LHCN-M2 (cell line): ENCODE measurements at regions not wholly inside any gene's neighbourhood (a gene's known extent, or its start where the extent isn't known, plus 50 kb on each side); places are given as distances from the start of the nearest gene placed in this dataset.
A peak's percentile ranks its signal among the peaks of the same experiment; 100 is the strongest.
"Not testable (repeated sequence)": the region's sequence is repeated elsewhere in the genome, so short reads cannot be mapped to it uniquely, and the experiment has no call there.

Experiments
- DNase-seq: peaks from one replicate; pipeline ENCODE4 v3.0.0-alpha.2; 2012; ENCODE audit warnings: low read depth

DNA sequence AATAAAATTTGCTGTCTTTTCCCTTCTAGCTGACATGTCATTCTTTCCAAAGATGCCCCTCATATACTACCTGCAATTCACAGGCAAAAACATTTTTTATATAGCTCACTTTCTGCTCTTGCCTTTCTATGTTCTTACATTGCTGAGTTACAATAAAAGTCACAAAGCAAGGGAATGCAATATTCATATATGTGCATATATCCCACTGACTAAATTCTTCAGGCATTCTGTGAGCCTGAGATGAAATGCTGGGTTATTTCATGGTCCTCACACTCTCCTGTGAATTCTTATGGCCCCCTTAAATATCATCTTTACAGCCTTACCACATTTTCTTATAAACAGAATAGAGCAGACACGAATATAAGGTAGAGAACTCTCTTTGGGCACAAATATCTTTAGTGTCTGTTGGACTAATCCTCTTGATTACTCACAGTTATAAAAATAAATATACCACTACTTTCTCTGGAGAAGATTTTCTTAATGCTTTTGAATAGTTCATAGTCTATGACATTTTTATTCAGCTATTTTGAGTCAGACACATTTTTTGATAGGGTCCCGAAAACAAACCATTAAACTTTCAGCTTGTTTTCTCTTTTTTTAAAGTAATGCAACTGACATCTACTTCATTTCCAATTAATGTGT, 84.1 kb upstream of the H2AZ1 start:
- DNase-seq: no peak

DNA sequence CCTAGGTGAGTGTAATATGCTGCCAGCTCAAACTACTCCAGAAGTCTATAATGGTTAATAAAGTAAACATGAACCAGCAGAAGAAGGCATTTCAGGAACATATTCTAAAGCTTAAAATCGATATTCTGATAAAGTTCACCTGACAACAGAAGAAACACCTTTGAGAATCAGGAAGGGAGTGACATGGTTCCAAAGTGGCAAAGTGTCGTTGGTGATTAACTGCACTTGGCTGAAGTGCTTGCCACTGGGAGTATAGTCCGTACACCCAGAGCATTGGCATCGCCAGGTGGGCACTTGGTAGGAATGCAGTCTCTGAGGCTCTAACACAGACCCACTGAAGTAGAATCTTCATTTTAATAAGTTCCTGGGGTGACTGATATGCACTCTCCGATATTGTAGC, 76.0 kb upstream of the H2AZ1 start:
- DNase-seq: no peak

DNA sequence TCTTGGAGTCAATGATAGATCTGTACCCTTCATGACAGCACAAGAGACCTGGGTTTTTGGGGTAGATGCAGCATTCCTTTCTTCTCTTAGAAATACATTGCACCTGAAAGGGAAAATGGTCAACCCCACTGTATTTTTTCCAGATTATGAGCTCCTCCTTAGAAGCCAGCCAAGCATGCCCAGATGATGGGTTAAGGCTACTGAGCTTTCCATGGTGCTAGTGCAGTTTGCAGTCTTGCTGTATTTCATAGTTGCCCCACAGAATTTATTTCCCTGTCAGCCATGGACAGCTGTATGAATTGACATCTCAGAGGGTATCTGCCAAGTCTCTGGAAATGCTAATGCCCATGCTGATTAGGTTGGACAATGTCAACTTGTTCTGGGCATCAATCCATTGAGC, 73.7 kb upstream of the H2AZ1 start:
- no peak for DNase-seq

GRCh38 chr4:100022792-100023222, 72.7 kb upstream of the H2AZ1 start:
- no peak for DNase-seq

DNA sequence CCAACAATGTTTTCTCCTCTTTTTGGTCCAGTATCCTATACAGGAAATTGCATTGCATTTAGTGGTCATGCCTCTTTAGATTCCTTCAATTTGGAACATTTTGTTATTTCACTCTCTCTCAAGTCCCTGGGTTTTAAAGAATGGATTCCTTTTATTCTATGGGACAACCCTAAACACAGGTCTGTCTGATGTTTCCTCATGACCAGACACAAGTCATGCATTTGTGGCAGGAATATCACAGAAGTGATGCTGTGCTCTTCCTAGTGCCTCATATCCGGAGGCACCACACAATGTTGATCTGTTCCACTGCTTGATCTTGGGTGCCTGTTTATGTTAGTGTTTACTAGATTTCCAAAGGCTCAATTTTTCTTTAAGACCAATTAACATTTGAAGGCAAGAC, 69.7 kb upstream of the H2AZ1 start:
- no peak for DNase-seq

GRCh38 chr4:100017637-100018310, 67.7 kb upstream of the H2AZ1 start:
- peak; percentile 31 for DNase-seq

- no peak for DNase-seq
These were observed 66.1 kb upstream of the H2AZ1 start for GRCh38 chr4:100016191-100016590.

GRCh38 chr4:100014616-100015015, 64.5 kb upstream of the H2AZ1 start:
- DNase-seq: no peak

GRCh38 chr4:100009490-100009889, 59.4 kb upstream of the H2AZ1 start:
- no peak for DNase-seq

- DNase-seq: peak; percentile 48
These were observed 58.0 kb upstream of the H2AZ1 start for GRCh38 chr4:100008048-100008447.

GRCh38 chr4:100006161-100006560, 56.1 kb upstream of the H2AZ1 start:
- DNase-seq: not testable (repeated sequence)
